Stimulated activated CD4-positive, alpha-beta T cell treated with anti-CD3 and anti-CD28 coated beads, Interleukin-12 subunit alpha, Interleukin-12 subunit beta, amount 100 ng/mL, for 48 hours (primary cell): ENCODE measurements at regions not wholly inside any gene's neighbourhood (a gene's known extent, or its start where the extent isn't known, plus 50 kb on each side); places are given as distances from the start of the nearest gene placed in this dataset.

ENCODE experiments used
- DNase-seq, 3 donors: peaks; one replicate each; pipeline ENCODE4 v3.0.0-alpha.2; 2020; ENCODE audit warnings: low read depth in 2 of 3, low spot score in 1 of 3

- no peak for DNase-seq
These were observed 122.9 kb upstream of the IL12B start for GRCh38 chr5:159453209-159453608.

GRCh38 chr5:159456261-159456660 is 126.0 kb upstream of the IL12B start:
- DNase-seq = no peak

GRCh38 chr5:159456722-159457465 is 126.6 kb upstream of the IL12B start:
- DNase-seq = peak; percentile 50 to 66 (median 54)

- peak; percentile 31 to 34 (median 32) for DNase-seq
These were observed 128.0 kb upstream of the IL12B start for GRCh38 chr5:159458217-159458711.

GRCh38 chr5:159459132-159459627 is 128.9 kb upstream of the IL12B start:
- DNase-seq = no peak

- no peak for DNase-seq
These were observed 129.8 kb upstream of the IL12B start for GRCh38 chr5:159459951-159460538.

- DNase-seq = no peak
These were observed 133.5 kb upstream of the IL12B start for GRCh38 chr5:159463590-159464321.

GRCh38 chr5:159465604-159466003 is 135.3 kb upstream of the IL12B start:
- no peak for DNase-seq

- DNase-seq = no peak
These were observed 137.4 kb upstream of the IL12B start for GRCh38 chr5:159467666-159468065.

GRCh38 chr5:159469496-159470372 is 139.4 kb upstream of the IL12B start:
- DNase-seq = no peak

- DNase-seq = no peak
These were observed 141.6 kb upstream of the IL12B start for GRCh38 chr5:159471904-159472303.

- DNase-seq = no peak
These were observed 144.7 kb upstream of the IL12B start for GRCh38 chr5:159475026-159475425.

GRCh38 chr5:159478950-159479349 is 148.7 kb upstream of the IL12B start:
- no peak for DNase-seq

GRCh38 chr5:159480849-159481248 is 150.6 kb upstream of the IL12B start:
- DNase-seq = no peak

GRCh38 chr5:159481751-159482150 is 151.5 kb upstream of the IL12B start:
- no peak for DNase-seq

GRCh38 chr5:159486836-159487235 is 156.5 kb upstream of the IL12B start:
- DNase-seq = no peak

- DNase-seq = no peak
These were observed 158.2 kb upstream of the IL12B start for GRCh38 chr5:159488516-159488915.

GRCh38 chr5:159489779-159490178 is 159.5 kb upstream of the IL12B start:
- DNase-seq = no peak

GRCh38 chr5:159490507-159490906 is 160.2 kb upstream of the IL12B start:
- DNase-seq = no peak

- no peak for DNase-seq
These were observed 163.4 kb upstream of the IL12B start for GRCh38 chr5:159493696-159494095.

- DNase-seq = no peak
These were observed 166.5 kb upstream of the IL12B start for GRCh38 chr5:159496773-159497172.
